DOHH2 (cell line): ENCODE measurements at regions not wholly inside any gene's neighbourhood (a gene's known extent, or its start where the extent isn't known, plus 50 kb on each side); places are given as distances from the start of the nearest gene placed in this dataset.

ENCODE experiments used
- CTCF ChIP-seq: fragments of 200-600 bp; sonication (generic); IDR thresholded peaks from one replicate; pipeline ENCODE4 v1.5.1; 2014; ENCODE audit warnings: antibody characterized with exemption, mild to moderate bottlenecking, low read depth, low read length; ENCODE audit not compliant: poor library complexity, severe bottlenecking
- EZH2phosphoT487 ChIP-seq: fragments of 200-600 bp; sonication (generic); IDR thresholded peaks from 2 replicates; pipeline ENCODE4 v1.6.1; 2017; ENCODE audit warnings: borderline replicate concordance, mild to moderate bottlenecking, antibody characterized with exemption, low read length, moderate library complexity, mixed read lengths

GRCh38 chr5:105806596-105806995, 1864.1 kb downstream of the EFNA5 start:
- no peak for TF ChIP-seq CTCF
- TF ChIP-seq EZH2phosphoT487 = no peak
